ENCODE measurements at regions not wholly inside any gene's neighbourhood (a gene's known extent, or its start where the extent isn't known, plus 50 kb on each side); places are given as distances from the start of the nearest gene placed in this dataset.

GRCh38 chr3:18591120-18591519, 166.0 kb upstream of the SATB1 start:
- no peaks in the 10 kb centered on the region for H3K79me1 ChIP-seq (ENCODE audit: low read depth, low read length)
- no peak overlapping the region for H2BK12ac ChIP-seq (ENCODE audit: low read length)
- no peak overlapping the region for H2AK5ac ChIP-seq (ENCODE audit: low read depth, low read length)
- no peaks in the 10 kb centered on the region for H3K4me1 ChIP-seq (ENCODE audit: control insufficient read depth in 2 of 2, insufficient read depth in 1 of 2, low read depth in 1 of 2, low read length in 2 of 2)
- no peak overlapping the region for H2BK15ac ChIP-seq (ENCODE audit: low read length)
- no peaks in the 10 kb centered on the region for H3K36me3 ChIP-seq (replicated peaks in 1 of 2; ENCODE audit: control insufficient read depth in 2 of 2, insufficient read depth in 2 of 2, low read length in 2 of 2)
- no peak for DNase-seq (ENCODE audit: low spot score)
- no peak overlapping the region for H3K9ac ChIP-seq (ENCODE audit: low read depth, low read length, poor library complexity)
- H3K4me2 ChIP-seq (ENCODE audit: insufficient read depth, low read length, poor library complexity, severe bottlenecking) = no peak overlapping the region
- no peak overlapping the region for H4K91ac ChIP-seq (ENCODE audit: low read depth, low read length, poor library complexity)
- H3K9me3 ChIP-seq (replicated peaks in 1 of 2; ENCODE audit: control insufficient read depth in 2 of 2, insufficient read depth in 1 of 2, low read depth in 1 of 2, low read length in 2 of 2) = no peaks in the 10 kb centered on the region
- H3K14ac ChIP-seq (ENCODE audit: low read length) = no peak overlapping the region
- no peaks in the 10 kb centered on the region for H3K27me3 ChIP-seq (ENCODE audit: control insufficient read depth in 3 of 3, insufficient read depth in 3 of 3, low read depth in 1 of 3, low read length in 3 of 3)
- no peak overlapping the region for H3K23ac ChIP-seq (ENCODE audit: low read depth, low read length, poor library complexity)
- no peak overlapping the region for H4K8ac ChIP-seq (ENCODE audit: low read depth, low read length)
- no peak overlapping the region for H2BK5ac ChIP-seq (ENCODE audit: low read length)
- H3K27ac ChIP-seq (replicated peaks; ENCODE audit: low read length) = no peak overlapping the region
- no peak overlapping the region for H3K4ac ChIP-seq (ENCODE audit: low read length)
- no peak overlapping the region for H2BK120ac ChIP-seq (ENCODE audit: low read depth, low read length)
- H3K4me3 ChIP-seq (ENCODE audit: low read length in 2 of 2) = no peak overlapping the region
- H3K18ac ChIP-seq (ENCODE audit: low read length) = no peak overlapping the region
- H2AFZ ChIP-seq (ENCODE audit: low read length) = no peak overlapping the region
- WGBS, 2 donors (ENCODE audit: extremely low coverage in 2 of 2, insufficient read length in 2 of 2, insufficient replicate concordance in 1 of 2) = no CpG with 5 or more reads among the region's 3 CpGs

- DNase-seq (ENCODE audit: low spot score) = no peak
- H4K91ac ChIP-seq (ENCODE audit: low read depth, low read length, poor library complexity) = no peak overlapping the region
- no peak overlapping the region for H2BK5ac ChIP-seq (ENCODE audit: low read length)
- no peak overlapping the region for H2AK5ac ChIP-seq (ENCODE audit: low read depth, low read length)
- H3K23ac ChIP-seq (ENCODE audit: low read depth, low read length, poor library complexity) = no peak overlapping the region
- no peak overlapping the region for H2AFZ ChIP-seq (ENCODE audit: low read length)
- no peak overlapping the region for H3K14ac ChIP-seq (ENCODE audit: low read length)
- H2BK15ac ChIP-seq (ENCODE audit: low read length) = no peak overlapping the region
- no peaks in the 10 kb centered on the region for H3K36me3 ChIP-seq (replicated peaks in 1 of 2; ENCODE audit: control insufficient read depth in 2 of 2, insufficient read depth in 2 of 2, low read length in 2 of 2)
- no peak overlapping the region for H3K18ac ChIP-seq (ENCODE audit: low read length)
- H3K4ac ChIP-seq (ENCODE audit: low read length) = no peak overlapping the region
- H3K4me3 ChIP-seq (ENCODE audit: low read length in 2 of 2) = no peak overlapping the region
- H4K8ac ChIP-seq (ENCODE audit: low read depth, low read length) = no peak overlapping the region
- no peaks in the 10 kb centered on the region for H3K9me3 ChIP-seq (replicated peaks in 1 of 2; ENCODE audit: control insufficient read depth in 2 of 2, insufficient read depth in 1 of 2, low read depth in 1 of 2, low read length in 2 of 2)
- no CpG with 5 or more reads among the region's 2 CpGs for WGBS, 2 donors (ENCODE audit: extremely low coverage in 2 of 2, insufficient read length in 2 of 2, insufficient replicate concordance in 1 of 2)
- H2BK12ac ChIP-seq (ENCODE audit: low read length) = no peak overlapping the region
- H3K4me2 ChIP-seq (ENCODE audit: insufficient read depth, low read length, poor library complexity, severe bottlenecking) = no peak overlapping the region
- no peak overlapping the region for H2BK120ac ChIP-seq (ENCODE audit: low read depth, low read length)
- no peak overlapping the region for H3K27ac ChIP-seq (replicated peaks; ENCODE audit: low read length)
- H3K27me3 ChIP-seq (ENCODE audit: control insufficient read depth in 3 of 3, insufficient read depth in 3 of 3, low read depth in 1 of 3, low read length in 3 of 3) = no peaks in the 10 kb centered on the region
- H3K9ac ChIP-seq (ENCODE audit: low read depth, low read length, poor library complexity) = no peak overlapping the region
- H3K79me1 ChIP-seq (ENCODE audit: low read depth, low read length) = no peaks in the 10 kb centered on the region
- no peaks in the 10 kb centered on the region for H3K4me1 ChIP-seq (ENCODE audit: control insufficient read depth in 2 of 2, insufficient read depth in 1 of 2, low read depth in 1 of 2, low read length in 2 of 2)
Measured at GRCh38 chr3:18586076-18586475, 160.9 kb upstream of the SATB1 start.

- no peak overlapping the region for H2BK12ac ChIP-seq (ENCODE audit: low read length)
- H2BK15ac ChIP-seq (ENCODE audit: low read length) = no peak overlapping the region
- no peak overlapping the region for H3K18ac ChIP-seq (ENCODE audit: low read length)
- no peak overlapping the region for H3K4ac ChIP-seq (ENCODE audit: low read length)
- H2BK5ac ChIP-seq (ENCODE audit: low read length) = no peak overlapping the region
- H2BK120ac ChIP-seq (ENCODE audit: low read depth, low read length) = no peak overlapping the region
- no peak overlapping the region for H3K23ac ChIP-seq (ENCODE audit: low read depth, low read length, poor library complexity)
- no peak for DNase-seq (ENCODE audit: low spot score)
- H2AK5ac ChIP-seq (ENCODE audit: low read depth, low read length) = no peak overlapping the region
- no peaks in the 10 kb centered on the region for H3K4me1 ChIP-seq (ENCODE audit: control insufficient read depth in 2 of 2, insufficient read depth in 1 of 2, low read depth in 1 of 2, low read length in 2 of 2)
- WGBS, 2 donors (ENCODE audit: extremely low coverage in 2 of 2, insufficient read length in 2 of 2, insufficient replicate concordance in 1 of 2) = no CpG with 5 or more reads among the region's 1 CpG
- no peak overlapping the region for H3K9ac ChIP-seq (ENCODE audit: low read depth, low read length, poor library complexity)
- H4K8ac ChIP-seq (ENCODE audit: low read depth, low read length) = no peak overlapping the region
- H3K79me1 ChIP-seq (ENCODE audit: low read depth, low read length) = no peaks in the 10 kb centered on the region
- H3K14ac ChIP-seq (ENCODE audit: low read length) = no peak overlapping the region
- H4K91ac ChIP-seq (ENCODE audit: low read depth, low read length, poor library complexity) = no peak overlapping the region
- H3K4me2 ChIP-seq (ENCODE audit: insufficient read depth, low read length, poor library complexity, severe bottlenecking) = no peak overlapping the region
- H3K9me3 ChIP-seq (replicated peaks in 1 of 2; ENCODE audit: control insufficient read depth in 2 of 2, insufficient read depth in 1 of 2, low read depth in 1 of 2, low read length in 2 of 2) = no peaks in the 10 kb centered on the region
- no peaks in the 10 kb centered on the region for H3K27me3 ChIP-seq (ENCODE audit: control insufficient read depth in 3 of 3, insufficient read depth in 3 of 3, low read depth in 1 of 3, low read length in 3 of 3)
- H3K27ac ChIP-seq (replicated peaks; ENCODE audit: low read length) = no peak overlapping the region
- H3K36me3 ChIP-seq (replicated peaks in 1 of 2; ENCODE audit: control insufficient read depth in 2 of 2, insufficient read depth in 2 of 2, low read length in 2 of 2) = no peaks in the 10 kb centered on the region
- no peak overlapping the region for H3K4me3 ChIP-seq (ENCODE audit: low read length in 2 of 2)
- no peak overlapping the region for H2AFZ ChIP-seq (ENCODE audit: low read length)
Measured at GRCh38 chr3:18585004-18585968, 160.1 kb upstream of the SATB1 start.

GRCh38 chr3:18580268-18580667, 155.1 kb upstream of the SATB1 start:
- Histone ChIP-seq H3K36me3 (replicated peaks in 1 of 2; ENCODE audit: control insufficient read depth in 2 of 2, insufficient read depth in 2 of 2, low read length in 2 of 2) (no peaks in the 10 kb centered on the region), H3K9ac (ENCODE audit: low read depth, low read length, poor library complexity) (no peak overlapping the region), H3K23ac (ENCODE audit: low read depth, low read length, poor library complexity) (no peak overlapping the region), H3K4me1 (ENCODE audit: control insufficient read depth in 2 of 2, insufficient read depth in 1 of 2, low read depth in 1 of 2, low read length in 2 of 2) (no peaks in the 10 kb centered on the region), H2BK15ac (ENCODE audit: low read length) (no peak overlapping the region), H4K91ac (ENCODE audit: low read depth, low read length, poor library complexity) (no peak overlapping the region), H3K14ac (ENCODE audit: low read length) (no peak overlapping the region), H2AFZ (ENCODE audit: low read length) (no peak overlapping the region), H3K4me3 (ENCODE audit: low read length in 2 of 2) (no peak overlapping the region), H4K8ac (ENCODE audit: low read depth, low read length) (no peak overlapping the region), H3K4ac (ENCODE audit: low read length) (no peak overlapping the region), H3K18ac (ENCODE audit: low read length) (no peak overlapping the region), H2BK12ac (ENCODE audit: low read length) (no peak overlapping the region), H3K27ac (replicated peaks; ENCODE audit: low read length) (no peak overlapping the region), H3K9me3 (replicated peaks in 1 of 2; ENCODE audit: control insufficient read depth in 2 of 2, insufficient read depth in 1 of 2, low read depth in 1 of 2, low read length in 2 of 2) (no peaks in the 10 kb centered on the region), H3K79me1 (ENCODE audit: low read depth, low read length) (no peaks in the 10 kb centered on the region), H2BK120ac (ENCODE audit: low read depth, low read length) (no peak overlapping the region), H3K27me3 (ENCODE audit: control insufficient read depth in 3 of 3, insufficient read depth in 3 of 3, low read depth in 1 of 3, low read length in 3 of 3) (no peaks in the 10 kb centered on the region), H2BK5ac (ENCODE audit: low read length) (no peak overlapping the region), H2AK5ac (ENCODE audit: low read depth, low read length) (no peak overlapping the region), H3K4me2 (ENCODE audit: insufficient read depth, low read length, poor library complexity, severe bottlenecking) (no peak overlapping the region)
- WGBS, 2 donors (ENCODE audit: extremely low coverage in 2 of 2, insufficient read length in 2 of 2, insufficient replicate concordance in 1 of 2) = no CpG with 5 or more reads among the region's 2 CpGs
- no peak for DNase-seq (ENCODE audit: low spot score)

All from neuronal stem cell (in vitro differentiated cells).